K562 (cell line): ENCODE measurements at regions not wholly inside any gene's neighbourhood (a gene's known extent, or its start where the extent isn't known, plus 50 kb on each side); places are given as distances from the start of the nearest gene placed in this dataset.
A peak's percentile ranks its signal among the peaks of the same experiment; 100 is the strongest.

Experiments
- ATAC-seq: fragments of 200-7000 bp; cut with Tn5 transposase; 3 replicates; pipeline ENCODE4 v1.9.1; 2020; ENCODE audit warnings: moderate library complexity
- BruUV-seq: library from RNA; stranded (reverse); fragments of 400-500 nt; replicated peaks from 2 replicates; lab custom pipeline; 2021; lab: Mats Ljungman, UMichigan
- CTCF ChIA-PET: fragments of 300-600 bp; formaldehyde crosslinking; extraction: SDS; loops from one replicate; lab custom pipeline; 2021; ENCODE audit warnings: low intra/inter-chr PET ratio; lab: Yijun Ruan, JAX
- POLR2A ChIA-PET: fragments of 300-600, 350-650 bp; sonication (Branson Sonifier 250); formaldehyde crosslinking; extraction: SDS; loops from one replicate; lab custom pipeline; 2021; ENCODE audit warnings: antibody characterized with exemption, inconsistent platforms; lab: Yijun Ruan, JAX
- DNase-seq, 4 experiments: peaks; one replicate each; pipeline versions ENCODE4 v3.0.0 to v3.0.0-alpha.2; 2011 to 2018; ENCODE audit warnings: low spot score in 3 of 4, mixed read lengths in 3 of 4; ENCODE audit errors: extremely low read depth in 1 of 4
- FAIRE-seq: peaks from 2 replicates; lab custom pipeline; 2011; peaks lifted over from hg19 to GRCh38; lab: Jason Lieb, UNC
- H2AFZ ChIP-seq: 2 replicates; pipeline ENCODE4 v1.6.0; 2011; ENCODE audit warnings: low read depth, low read length, control low read depth, inconsistent platforms
- H3K27ac ChIP-seq: fragments of 200-600 bp; 3 replicates; pipeline ENCODE4 v1.8.0; 2011; ENCODE audit warnings: low read depth, mild to moderate bottlenecking, control low read depth, inconsistent platforms, low read length, moderate library complexity, mixed read lengths; ENCODE audit errors: extremely low read depth
- H3K27me3 ChIP-seq, 2 experiments: fragments of 300-600 bp in 1 of 2; 2 replicates in 1 of 2; 3 replicates in 1 of 2; pipeline versions ENCODE4 v1.6.0 to v1.8.0; 2011; ENCODE audit warnings: inconsistent platforms in 2 of 2, low read length in 2 of 2, mild to moderate bottlenecking in 1 of 2, mixed read lengths in 1 of 2, moderate library complexity in 1 of 2; ENCODE audit not compliant: control insufficient read depth in 2 of 2, insufficient read depth in 2 of 2
- H3K36me3 ChIP-seq: fragments of 300-600 bp; 3 replicates; pipeline ENCODE4 v1.8.0; 2011; ENCODE audit warnings: mild to moderate bottlenecking, low read length, inconsistent platforms; ENCODE audit not compliant: control insufficient read depth, insufficient read depth
- H3K4me1 ChIP-seq, 2 experiments: fragments of 200-600 bp in 1 of 2; replicated peaks in 1 of 2; 2 replicates in 1 of 2; 3 replicates in 1 of 2; pipeline versions ENCODE4 v1.5.1 to v1.8.0; 2011; ENCODE audit warnings: inconsistent platforms in 2 of 2, low read length in 2 of 2, mild to moderate bottlenecking in 1 of 2, mixed read lengths in 1 of 2, moderate library complexity in 1 of 2; ENCODE audit not compliant: control insufficient read depth in 2 of 2, insufficient read depth in 2 of 2
- H3K4me2 ChIP-seq: 2 replicates; pipeline ENCODE4 v1.6.1; 2011; ENCODE audit warnings: low read length, control low read depth, inconsistent platforms, mixed read lengths; ENCODE audit not compliant: insufficient read depth
- H3K4me3 ChIP-seq: fragments of 200-600 bp; sonication (generic), shearing (Covaris generic); 2 replicates; pipeline ENCODE4 v1.5.1; 2016; ENCODE audit warnings: control low read depth, inconsistent platforms
- H3K79me2 ChIP-seq: fragments of 200-600 bp; 3 replicates; pipeline ENCODE4 v1.8.0; 2011; ENCODE audit warnings: low read length, inconsistent platforms; ENCODE audit not compliant: control insufficient read depth, insufficient read depth
- H3K9ac ChIP-seq, 2 experiments: 2 replicates each; pipeline versions ENCODE4 v1.6.0 to v1.6.1; 2011; ENCODE audit warnings: low read depth in 2 of 2, low read length in 2 of 2, control low read depth in 1 of 2, inconsistent platforms in 1 of 2, mild to moderate bottlenecking in 1 of 2, mixed read lengths in 1 of 2; ENCODE audit not compliant: insufficient read depth in 1 of 2
- H3K9me1 ChIP-seq: one replicate; pipeline ENCODE4 v1.6.0; 2011; ENCODE audit warnings: inconsistent platforms, mild to moderate bottlenecking, low read length, moderate library complexity; ENCODE audit not compliant: control insufficient read depth, insufficient read depth
- H3K9me3 ChIP-seq: replicated peaks from 2 replicates; pipeline ENCODE4 v1.5.1; 2011; ENCODE audit warnings: low read depth, low read length, inconsistent platforms; ENCODE audit not compliant: control insufficient read depth, insufficient read depth
- H4K20me1 ChIP-seq: replicated peaks from 2 replicates; pipeline ENCODE4 v1.6.1; 2011; ENCODE audit warnings: low read length, inconsistent platforms, mixed read lengths; ENCODE audit not compliant: control insufficient read depth, insufficient read depth
- ATF3 ChIP-seq, 2 experiments: fragments of 450-650 bp in 1 of 2; sonication (generic) in 1 of 2; formaldehyde crosslinking in 1 of 2; IDR thresholded peaks in 1 of 2; conservative IDR thresholded peaks in 1 of 2; 2 replicates each; pipeline versions ENCODE4 v1.6.1 to v1.8.1; 2016 to 2023; ENCODE audit warnings: mild to moderate bottlenecking in 2 of 2, moderate library complexity in 2 of 2, inconsistent platforms in 1 of 2, missing genetic modification reagents in 1 of 2
- CEBPG ChIP-seq, 3 experiments: fragments of 200-800 bp in 1 of 3; sonication (Bioruptor generic) in 1 of 3; sonication (generic) in 1 of 3; formaldehyde crosslinking in 1 of 3; IDR thresholded peaks in 2 of 3; conservative IDR thresholded peaks in 1 of 3; 2 replicates each; pipeline versions ENCODE4 v1.6.1 to v1.8.0; 2016 to 2022; ENCODE audit warnings: missing compliant biosample characterization in 2 of 3, missing genetic modification characterization in 2 of 3, mild to moderate bottlenecking in 1 of 3, missing genetic modification reagents in 1 of 3
- KLF10 ChIP-seq: fragments of 250-450 bp; sonication (Bioruptor Pico); IDR thresholded peaks from 2 replicates; pipeline ENCODE4 v1.6.1; 2021; ENCODE audit warnings: matching md5 sums
- NFRKB ChIP-seq: fragments of 450-650 bp; IDR thresholded peaks from 2 replicates; pipeline ENCODE4 v1.6.1; 2016; ENCODE audit warnings: low read depth
- RBFOX2 ChIP-seq: fragments of 200-400 bp; formaldehyde crosslinking; IDR thresholded peaks from 2 replicates; pipeline ENCODE4 v1.6.1; 2017; ENCODE audit warnings: low read depth, mild to moderate bottlenecking, low read length, moderate library complexity
- SNRNP70 ChIP-seq: fragments of 200-400 bp; formaldehyde crosslinking; optimal IDR thresholded peaks from 2 replicates; pipeline ENCODE3; 2017; ENCODE audit warnings: low read depth, low read length
- ZBTB43 ChIP-seq: sonication (generic); formaldehyde crosslinking; IDR thresholded peaks from 2 replicates; pipeline ENCODE4 v1.8.0; 2023; ENCODE audit warnings: mild to moderate bottlenecking, missing genetic modification reagents
- ZNF274 ChIP-seq: IDR thresholded peaks from 2 replicates; pipeline ENCODE4 v1.6.1; 2011; ENCODE audit warnings: low read depth, mild to moderate bottlenecking, low read length, moderate library complexity, borderline replicate concordance
- ZNF280B ChIP-seq: fragments of 250-450 bp; sonication (Bioruptor Pico); IDR thresholded peaks from 2 replicates; pipeline ENCODE4 v1.5.1; 2021; ENCODE audit warnings: mild to moderate bottlenecking
- ZNF445 ChIP-seq: fragments of 250-450 bp; sonication (Bioruptor Pico); IDR thresholded peaks from 2 replicates; pipeline ENCODE4 v1.4.0; 2020; ENCODE audit warnings: low read depth, mild to moderate bottlenecking, moderate library complexity
- ZNF57 ChIP-seq: fragments of 450-650 bp; formaldehyde crosslinking; IDR thresholded peaks from 2 replicates; pipeline ENCODE4 v1.4.0; 2020; ENCODE audit warnings: mild to moderate bottlenecking, moderate library complexity
- WGBS: fragments of 100-300 bp; shearing (Covaris generic); methylation state at CpG from one replicate; pipeline ENCODE4 v1.1.6; 2016; ENCODE audit warnings: low coverage, mixed read lengths; ENCODE audit not compliant: insufficient coverage; ENCODE audit errors: missing lambda C conversion rate; 5-methylcytosine and 5-hydroxymethylcytosine counted together
- in situ Hi-C: fragments of 300-500 bp; cut with MboI; formaldehyde crosslinking; loops from 4 replicates; pipeline ENCODE4 v1.15.0; 2018; ENCODE audit warnings: inconsistent platforms, mixed read lengths
- intact Hi-C: fragments of 100-400 bp; cut with micrococcal nuclease; formaldehyde crosslinking; loops from 2 replicates; pipeline ENCODE4 v1.14.2; 2022

- TF ChIP-seq ZNF445 (CRISPR knock-in tag), result no peak
- TF ChIP-seq ZNF57 (CRISPR knock-in tag), result no peak
- no peak for TF ChIP-seq ZNF280B (CRISPR knock-in tag)
- TF ChIP-seq SNRNP70, result no peak
- TF ChIP-seq ZNF274, result no peak
- TF ChIP-seq ZBTB43 (CRISPR knock-in tag), result no peak
- TF ChIP-seq ATF3 (IDR thresholded peaks at IDR 0.05), result peak; percentile 48; the same call in 1 of the 2 replicates
- no peak for TF ChIP-seq ATF3 (CRISPR knock-in tag; conservative IDR thresholded peaks at IDR 0.05)
- TF ChIP-seq CEBPG (CRISPR knock-in tag; IDR thresholded peaks at IDR 0.05), result no peak
- peak in 1 of 2 experiments; percentile 34; a peak in 1 of 4 replicates for TF ChIP-seq CEBPG (tag; conservative IDR thresholded peaks at IDR 0.05 in 1 of 2, IDR thresholded peaks at IDR 0.05 in 1 of 2)
- no peak for TF ChIP-seq KLF10 (CRISPR knock-in tag)
- no peak for TF ChIP-seq NFRKB
- no peak for TF ChIP-seq RBFOX2
- peaks cover 5 to 14% of the 10 kb centered on the region in 2 experiments; a peak in 3 of 5 replicates for H3K27me3 ChIP-seq
- POLR2A ChIA-PET, result no interaction called here
These were observed 274.1 kb upstream of the ARID1B start for GRCh38 chr6:156502969-156503504.

More at GRCh38 chr6:156502969-156503504, 274.1 kb upstream of the ARID1B start:
- no TSS peak for BruUV-seq
- in situ Hi-C loops (no loop called here), intact Hi-C loops (no loop called here)
- no peak for FAIRE-seq
- WGBS, result under 1% methylated on average over 8 of the region's 8 CpGs
- Histone ChIP-seq H3K4me2 (no peak overlapping the region), H3K9me1 (no peaks in the 10 kb centered on the region), H3K9ac (no peak overlapping the region), H3K27ac (no peak overlapping the region), H3K79me2 (no peaks in the 10 kb centered on the region), H2AFZ (no peak overlapping the region), H3K4me1 (no peaks in the 10 kb centered on the region), H3K4me3 (no peak overlapping the region), H4K20me1 (no peaks in the 10 kb centered on the region), H3K36me3 (no peaks in the 10 kb centered on the region), H3K9me3 (no peaks in the 10 kb centered on the region)
- ATAC-seq, result peak; percentile 53; the same call in 1 of the 3 replicates
- no peak for DNase-seq
- CTCF ChIA-PET, result no interaction called here
